B cell (primary cell): ENCODE measurements at regions not wholly inside any gene's neighbourhood (a gene's known extent, or its start where the extent isn't known, plus 50 kb on each side); places are given as distances from the start of the nearest gene placed in this dataset.
"Not testable (repeated sequence)": the region's sequence is repeated elsewhere in the genome, so short reads cannot be mapped to it uniquely, and the experiment has no call there.

ENCODE experiments used
- ATAC-seq: fragments of 200-7000 bp; cut with Tn5 transposase; one replicate; pipeline ENCODE4 v1.10.0; 2021; ENCODE audit warnings: low read depth, mild to moderate bottlenecking, moderate number of reproducible peaks, moderate library complexity
- CTCF ChIA-PET: fragments of 350-600 bp; sonication (Branson Sonifier 250); formaldehyde crosslinking; loops from one replicate; lab custom pipeline; 2021; ENCODE audit warnings: antibody characterized with exemption, inconsistent platforms; lab: Charles Lee
- POLR2A ChIA-PET: fragments of 350-600 bp; sonication (Branson Sonifier 250); formaldehyde crosslinking; loops from one replicate; lab custom pipeline; 2021; ENCODE audit warnings: antibody characterized with exemption; lab: Charles Lee
- DNase-seq: peaks from one replicate; pipeline ENCODE4 v3.0.0; 2013
- H2AFZ ChIP-seq: 2 replicates; pipeline ENCODE4 v1.6.1; 2012; ENCODE audit warnings: mild to moderate bottlenecking, low read depth, low read length; ENCODE audit not compliant: insufficient read depth, poor library complexity, severe bottlenecking
- H3K27ac ChIP-seq, 2 donors: 1 replicate in 1 of 2; 2 replicates in 1 of 2; pipeline ENCODE4 v1.5.1; 2012 to 2013; ENCODE audit warnings: low read length in 2 of 2, mild to moderate bottlenecking in 2 of 2, moderate library complexity in 1 of 2
- H3K27me3 ChIP-seq, 4 experiments: fragments of 200-600 bp in 1 of 4; sonication (generic) in 1 of 4; replicated peaks in 1 of 4; 1 replicate in 2 of 4; 2 replicates in 2 of 4; pipeline versions ENCODE4 v1.6.1 to v1.7.0; 2013 to 2016; ENCODE audit warnings: low read length in 3 of 4, mild to moderate bottlenecking in 2 of 4, mixed read lengths in 1 of 4, moderate library complexity in 1 of 4; ENCODE audit not compliant: insufficient read depth in 4 of 4, control insufficient read depth in 3 of 4; ENCODE audit errors: control extremely low read depth in 1 of 4
- H3K36me3 ChIP-seq, 2 experiments: replicated peaks in 1 of 2; 1 replicate in 1 of 2; 2 replicates in 1 of 2; pipeline versions ENCODE4 v1.6.1 to v1.7.1; 2013; ENCODE audit warnings: low read length in 1 of 2; ENCODE audit not compliant: insufficient read depth in 2 of 2, control insufficient read depth in 1 of 2; ENCODE audit errors: control extremely low read depth in 1 of 2, extremely low read depth in 1 of 2
- H3K4me1 ChIP-seq, 2 donors: fragments of 200-600 bp in 1 of 2; sonication (generic) in 1 of 2; 1 replicate in 1 of 2; 2 replicates in 1 of 2; pipeline versions ENCODE4 v1.5.1 to v1.6.1; 2013 to 2017; ENCODE audit warnings: low read length in 2 of 2; ENCODE audit not compliant: control insufficient read depth in 2 of 2, insufficient read depth in 2 of 2
- H3K4me2 ChIP-seq: replicated peaks from 2 replicates; pipeline ENCODE3; 2012; ENCODE audit warnings: mild to moderate bottlenecking, low read depth, low read length; ENCODE audit not compliant: poor library complexity, severe bottlenecking
- H3K4me3 ChIP-seq, 5 experiments: fragments of 200-600 bp in 1 of 5; sonication (generic) in 1 of 5; 1 replicate in 3 of 5; 2 replicates in 2 of 5; pipeline versions ENCODE4 v1.5.1 to v1.7.0; 2011 to 2016; ENCODE audit warnings: low read length in 4 of 5, mild to moderate bottlenecking in 4 of 5, low read depth in 2 of 5, control low read depth in 1 of 5, moderate library complexity in 1 of 5; ENCODE audit not compliant: insufficient read depth in 1 of 5; ENCODE audit errors: control extremely low read depth in 1 of 5, extremely low read depth in 1 of 5
- H3K79me2 ChIP-seq: fragments of 200-600 bp; sonication (generic); one replicate; pipeline ENCODE4 v1.6.0; 2016; ENCODE audit warnings: low read length; ENCODE audit not compliant: control insufficient read depth, insufficient read depth
- H3K9ac ChIP-seq: fragments of 200-600 bp; sonication (generic); 2 replicates; pipeline ENCODE4 v1.6.1; 2017; ENCODE audit warnings: mild to moderate bottlenecking, low read length, moderate library complexity
- H3K9me3 ChIP-seq, 3 donors: one replicate each; pipeline versions ENCODE4 v1.6.1 to v1.7.1; 2013; ENCODE audit warnings: low read length in 2 of 3; ENCODE audit not compliant: control insufficient read depth in 2 of 3, insufficient read depth in 1 of 3; ENCODE audit errors: control extremely low read depth in 1 of 3
- H4K20me1 ChIP-seq: 2 replicates; pipeline ENCODE4 v1.6.0; 2012; ENCODE audit warnings: mild to moderate bottlenecking, low read length; ENCODE audit not compliant: insufficient read depth, control insufficient read depth, poor library complexity, severe bottlenecking
- H3K27ac Mint-ChIP-seq: one replicate; pipeline ENCODE4 v1.8.0; 2021; ENCODE audit warnings: mixed read lengths
- H3K27me3 Mint-ChIP-seq: one replicate; pipeline ENCODE4 v1.8.0; 2021; ENCODE audit warnings: mixed read lengths
- H3K4me1 Mint-ChIP-seq: one replicate; pipeline ENCODE4 v1.8.0; 2021; ENCODE audit warnings: mixed read lengths
- H3K4me3 Mint-ChIP-seq: one replicate; pipeline ENCODE4 v1.8.0; 2021; ENCODE audit warnings: mixed read lengths
- H3K9me3 Mint-ChIP-seq: one replicate; pipeline ENCODE4 v1.8.0; 2022; ENCODE audit warnings: mixed read lengths; ENCODE audit not compliant: insufficient read depth
- EZH2 ChIP-seq: IDR thresholded peaks from 2 replicates; pipeline ENCODE4 v1.6.1; 2012; ENCODE audit warnings: borderline replicate concordance, low read depth, mild to moderate bottlenecking, moderate library complexity, low read length; ENCODE audit not compliant: insufficient read depth, poor library complexity, severe bottlenecking
- WGBS: methylation state at CpG from one replicate; pipeline ENCODE4 v1.1.5; 2013; ENCODE audit warnings: missing lambda C conversion rate; ENCODE audit not compliant: insufficient coverage; 5-methylcytosine and 5-hydroxymethylcytosine counted together
- intact Hi-C: fragments of 100-400 bp; cut with micrococcal nuclease; formaldehyde crosslinking; loops from one replicate; pipeline ENCODE4 v1.10.0; 2022
- TF ChIP-seq, protein P1 (sequence below): fragments of 200-600 bp; IDR thresholded peaks from one replicate; pipeline ENCODE4 v1.8.0; 2022; ENCODE audit warnings: antibody characterized with exemption, mild to moderate bottlenecking

DNA sequence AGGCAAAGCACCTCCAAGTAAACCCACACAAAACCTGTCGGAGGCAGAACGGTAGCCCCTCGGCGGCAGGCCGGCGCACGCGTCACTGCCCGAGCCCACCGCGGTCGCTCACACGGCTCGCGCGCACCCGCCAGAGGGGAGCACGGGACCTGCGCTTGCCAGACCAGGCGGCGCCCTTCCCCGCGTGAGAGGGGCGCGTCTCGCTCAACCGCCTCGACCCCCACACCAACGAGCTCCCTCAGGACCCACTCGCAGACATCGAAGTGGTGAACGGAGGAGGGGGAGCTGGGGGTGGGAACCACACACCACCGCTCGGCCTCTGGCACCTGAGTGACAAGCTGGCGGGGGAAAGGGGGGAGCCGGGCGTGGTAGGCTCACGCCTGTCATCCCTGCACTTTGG lies 1513.4 kb upstream of the DEFB115 start:
- WGBS: 65% methylated on average over 31 of the region's 38 CpGs
- H3K79me2 ChIP-seq: no peaks in the 10 kb centered on the region
- H4K20me1 ChIP-seq: no peaks in the 10 kb centered on the region
- DNase-seq (no peak), ATAC-seq (no peak)
- no peaks in the 10 kb centered on the region for H3K36me3 ChIP-seq
- POLR2A ChIA-PET: no interaction called here
- H3K9ac ChIP-seq: no peak overlapping the region
- intact Hi-C loops: no loop called here
- peaks cover 3% of the 10 kb centered on the region for H3K27me3 Mint-ChIP-seq
- TF ChIP-seq EZH2: no peak
- TF ChIP-seq, protein P1, sequence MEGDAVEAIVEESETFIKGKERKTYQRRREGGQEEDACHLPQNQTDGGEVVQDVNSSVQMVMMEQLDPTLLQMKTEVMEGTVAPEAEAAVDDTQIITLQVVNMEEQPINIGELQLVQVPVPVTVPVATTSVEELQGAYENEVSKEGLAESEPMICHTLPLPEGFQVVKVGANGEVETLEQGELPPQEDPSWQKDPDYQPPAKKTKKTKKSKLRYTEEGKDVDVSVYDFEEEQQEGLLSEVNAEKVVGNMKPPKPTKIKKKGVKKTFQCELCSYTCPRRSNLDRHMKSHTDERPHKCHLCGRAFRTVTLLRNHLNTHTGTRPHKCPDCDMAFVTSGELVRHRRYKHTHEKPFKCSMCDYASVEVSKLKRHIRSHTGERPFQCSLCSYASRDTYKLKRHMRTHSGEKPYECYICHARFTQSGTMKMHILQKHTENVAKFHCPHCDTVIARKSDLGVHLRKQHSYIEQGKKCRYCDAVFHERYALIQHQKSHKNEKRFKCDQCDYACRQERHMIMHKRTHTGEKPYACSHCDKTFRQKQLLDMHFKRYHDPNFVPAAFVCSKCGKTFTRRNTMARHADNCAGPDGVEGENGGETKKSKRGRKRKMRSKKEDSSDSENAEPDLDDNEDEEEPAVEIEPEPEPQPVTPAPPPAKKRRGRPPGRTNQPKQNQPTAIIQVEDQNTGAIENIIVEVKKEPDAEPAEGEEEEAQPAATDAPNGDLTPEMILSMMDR: no peak
- H3K27me3 ChIP-seq: no peaks in the 10 kb centered on the region
- H3K4me3 ChIP-seq: no peak overlapping the region
- H3K4me2 ChIP-seq: no peak overlapping the region
- H3K27ac ChIP-seq: no peak overlapping the region
- no peaks in the 10 kb centered on the region for H3K9me3 Mint-ChIP-seq
- H3K4me1 Mint-ChIP-seq: no peaks in the 10 kb centered on the region
- H3K27ac Mint-ChIP-seq: no peak overlapping the region
- no peak overlapping the region for H3K4me3 Mint-ChIP-seq
- H3K9me3 ChIP-seq: peaks cover 0 to 45% (median 0%) of the 10 kb centered on the region in 3 donors
- no peak overlapping the region for H2AFZ ChIP-seq
- CTCF ChIA-PET: no interaction called here
- H3K4me1 ChIP-seq: no peaks in the 10 kb centered on the region

DNA sequence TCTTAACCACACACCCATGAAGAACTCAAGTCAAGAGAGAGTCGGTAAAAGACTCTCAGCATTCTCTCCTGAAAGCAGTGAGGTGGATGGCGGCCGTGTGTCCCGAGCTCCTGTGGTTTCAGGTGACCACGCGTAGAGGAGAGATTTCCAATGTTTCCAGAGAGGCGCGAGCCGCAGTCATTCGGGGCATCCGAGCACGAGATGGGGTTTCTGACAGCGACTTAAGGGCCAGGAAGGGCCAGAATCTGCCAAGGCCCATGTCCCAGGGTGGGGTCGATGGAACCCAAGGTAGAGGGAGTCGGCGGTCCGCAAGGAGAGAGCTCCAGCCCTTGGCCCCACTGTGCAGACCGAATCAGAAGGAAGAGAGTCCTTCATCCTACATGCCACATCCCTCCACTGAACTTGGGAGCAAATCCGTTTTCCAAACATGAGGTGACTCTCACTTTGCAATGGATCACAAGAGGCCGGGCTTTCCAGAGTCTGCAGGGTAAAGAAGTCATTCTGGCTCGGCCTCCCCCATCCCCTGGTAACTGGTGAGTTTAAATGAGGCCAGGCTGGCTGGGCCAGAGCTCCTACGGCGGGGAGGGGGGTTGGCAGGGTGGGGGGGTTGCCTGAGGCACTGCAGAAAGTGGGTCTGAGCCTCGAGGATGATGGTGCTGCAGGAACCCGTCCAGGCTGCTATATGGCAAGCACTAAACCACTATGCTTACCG lies 1511.8 kb upstream of the DEFB115 start:
- peaks cover 0 to 49% (median 0%) of the 10 kb centered on the region in 3 donors for H3K9me3 ChIP-seq
- H3K27me3 Mint-ChIP-seq, H3K79me2 ChIP-seq, H4K20me1 ChIP-seq, H3K27ac ChIP-seq, H2AFZ ChIP-seq, H3K36me3 ChIP-seq, intact Hi-C loops, DNase-seq, H3K4me2 ChIP-seq, H3K9me3 Mint-ChIP-seq, H3K4me3 ChIP-seq, ATAC-seq, POLR2A ChIA-PET, H3K4me1 Mint-ChIP-seq, H3K9ac ChIP-seq, H3K4me3 Mint-ChIP-seq, H3K4me1 ChIP-seq, H3K27ac Mint-ChIP-seq, CTCF ChIA-PET, H3K27me3 ChIP-seq: not testable (repeated sequence)
- WGBS: 87% methylated on average over 21 of the region's 26 CpGs
